Activated naive CD8-positive, alpha-beta T cell treated with anti-CD3 and anti-CD28 coated beads for 36 hours (primary cell): ENCODE measurements at regions not wholly inside any gene's neighbourhood (a gene's known extent, or its start where the extent isn't known, plus 50 kb on each side); places are given as distances from the start of the nearest gene placed in this dataset.
A peak's percentile ranks its signal among the peaks of the same experiment; 100 is the strongest.

ENCODE experiments used
- DNase-seq: peaks from one replicate; pipeline ENCODE4 v3.0.0; 2021
- H3K27ac Mint-ChIP-seq: one replicate; pipeline ENCODE4 v1.8.0; 2022; ENCODE audit warnings: mild to moderate bottlenecking, moderate library complexity, mixed read lengths
- H3K27me3 Mint-ChIP-seq: one replicate; pipeline ENCODE4 v1.8.0; 2022; ENCODE audit warnings: mild to moderate bottlenecking, mixed read lengths
- H3K36me3 Mint-ChIP-seq: one replicate; pipeline ENCODE4 v1.8.0; 2021; ENCODE audit warnings: mild to moderate bottlenecking, mixed read lengths
- H3K4me1 Mint-ChIP-seq: one replicate; pipeline ENCODE4 v1.8.0; 2021; ENCODE audit warnings: mixed read lengths
- H3K4me3 Mint-ChIP-seq: one replicate; pipeline ENCODE4 v1.8.0; 2022; ENCODE audit warnings: mild to moderate bottlenecking, moderate library complexity, mixed read lengths
- H3K9me3 Mint-ChIP-seq: one replicate; pipeline ENCODE4 v1.8.0; 2022; ENCODE audit warnings: mixed read lengths

- Mint-ChIP-seq H3K27me3 (no peaks in the 10 kb centered on the region), H3K36me3 (no peaks in the 10 kb centered on the region), H3K9me3 (no peaks in the 10 kb centered on the region), H3K27ac (no peak overlapping the region), H3K4me3 (no peak overlapping the region), H3K4me1 (peaks cover 28% of the 10 kb centered on the region)
- no peak for DNase-seq
Measured at GRCh38 chr5:77157732-77158532, 52.5 kb upstream of the PDE8B start.

DNA sequence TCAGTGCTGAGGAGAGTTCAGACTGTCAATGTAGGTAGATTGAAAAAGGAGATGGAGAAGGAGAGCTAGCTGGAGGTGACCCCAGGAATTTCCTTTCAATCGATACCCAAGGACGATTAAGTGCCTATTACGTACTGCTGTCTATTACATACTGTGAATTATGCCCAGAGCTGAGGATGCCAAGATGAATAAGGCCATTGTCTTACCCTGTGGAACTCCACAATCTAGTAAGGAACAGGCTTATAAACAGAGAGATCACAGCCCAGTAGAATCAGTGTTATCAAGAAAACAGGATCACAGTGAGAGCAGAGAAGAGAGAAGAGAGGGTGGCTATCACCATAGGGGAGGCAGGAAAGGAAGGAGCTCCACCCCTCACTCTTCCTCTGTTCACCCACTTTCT lies 54.1 kb upstream of the PDE8B start:
- H3K4me1 Mint-ChIP-seq: peaks cover 28% of the 10 kb centered on the region
- DNase-seq: no peak
- H3K36me3 Mint-ChIP-seq: no peaks in the 10 kb centered on the region
- H3K4me3 Mint-ChIP-seq: no peak overlapping the region
- H3K27me3 Mint-ChIP-seq: no peaks in the 10 kb centered on the region
- no peak overlapping the region for H3K27ac Mint-ChIP-seq
- no peaks in the 10 kb centered on the region for H3K9me3 Mint-ChIP-seq

GRCh38 chr5:77155179-77155785 lies 55.2 kb upstream of the PDE8B start:
- Mint-ChIP-seq H3K9me3 (no peaks in the 10 kb centered on the region), H3K27ac (peak overlapping the region; percentile 10), H3K36me3 (no peaks in the 10 kb centered on the region), H3K27me3 (no peaks in the 10 kb centered on the region), H3K4me1 (peaks cover 28% of the 10 kb centered on the region), H3K4me3 (peak overlapping the region; percentile 0)
- peak; percentile 12 for DNase-seq

DNA sequence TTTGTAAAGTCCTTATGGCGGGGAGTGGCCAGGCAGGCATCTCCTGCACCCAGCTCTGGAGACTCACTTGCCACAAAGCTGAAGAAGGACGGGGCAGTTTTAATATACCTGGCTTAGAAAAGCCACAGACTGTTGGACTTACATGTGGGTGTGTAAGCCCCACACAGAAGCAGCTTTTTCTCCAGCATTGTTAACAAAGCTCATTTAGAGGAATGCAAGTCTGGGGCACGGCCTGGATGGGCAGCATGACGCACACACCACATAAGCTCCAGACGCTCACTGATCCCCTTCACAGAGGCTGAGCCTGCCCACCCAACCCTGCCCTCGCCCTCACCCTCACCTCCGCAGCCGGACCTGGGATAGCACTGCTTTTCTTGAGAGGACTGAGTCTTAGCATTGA lies 58.0 kb upstream of the PDE8B start:
- no peak for DNase-seq
- no peak overlapping the region for H3K4me3 Mint-ChIP-seq
- peaks cover 2% of the 10 kb centered on the region for H3K36me3 Mint-ChIP-seq
- H3K4me1 Mint-ChIP-seq: peaks cover 28% of the 10 kb centered on the region
- no peaks in the 10 kb centered on the region for H3K27me3 Mint-ChIP-seq
- H3K9me3 Mint-ChIP-seq: no peaks in the 10 kb centered on the region
- H3K27ac Mint-ChIP-seq: no peak overlapping the region

- Mint-ChIP-seq H3K27me3 (no peaks in the 10 kb centered on the region), H3K36me3 (peaks cover 2% of the 10 kb centered on the region), H3K4me1 (peaks cover 24% of the 10 kb centered on the region), H3K27ac (no peak overlapping the region), H3K9me3 (no peaks in the 10 kb centered on the region), H3K4me3 (no peak overlapping the region)
- no peak for DNase-seq
Measured at GRCh38 chr5:77151501-77151900, 59.0 kb upstream of the PDE8B start.

GRCh38 chr5:77146896-77147295 lies 59.8 kb upstream of the ZBED3 start:
- no peaks in the 10 kb centered on the region for H3K9me3 Mint-ChIP-seq
- no peaks in the 10 kb centered on the region for H3K27me3 Mint-ChIP-seq
- peaks cover 2% of the 10 kb centered on the region for H3K36me3 Mint-ChIP-seq
- DNase-seq: no peak
- no peak overlapping the region for H3K27ac Mint-ChIP-seq
- peaks cover 12% of the 10 kb centered on the region for H3K4me1 Mint-ChIP-seq
- no peak overlapping the region for H3K4me3 Mint-ChIP-seq

- no peak for DNase-seq
- H3K4me1 Mint-ChIP-seq: peaks cover 12% of the 10 kb centered on the region
- H3K27me3 Mint-ChIP-seq: no peaks in the 10 kb centered on the region
- H3K4me3 Mint-ChIP-seq: no peak overlapping the region
- peak overlapping the region; percentile 46 for H3K27ac Mint-ChIP-seq
- H3K9me3 Mint-ChIP-seq: no peaks in the 10 kb centered on the region
- peaks cover 2% of the 10 kb centered on the region for H3K36me3 Mint-ChIP-seq
Measured at GRCh38 chr5:77145666-77146065, 58.6 kb upstream of the ZBED3 start.

DNA sequence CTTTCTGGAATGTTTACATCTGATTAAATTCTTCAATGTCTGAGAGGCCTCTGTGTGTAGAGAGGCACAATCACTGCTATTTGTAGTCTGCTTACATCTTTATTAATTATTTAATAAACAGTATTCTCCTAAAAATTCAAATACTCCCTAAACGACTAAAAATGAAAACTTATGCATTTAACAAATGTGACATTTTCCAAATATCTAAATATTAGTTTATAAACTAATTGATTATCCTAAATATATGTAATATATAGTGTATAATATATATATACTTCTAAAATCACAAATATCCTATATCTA lies 57.7 kb upstream of the ZBED3 start:
- Mint-ChIP-seq H3K4me1 (peaks cover 13% of the 10 kb centered on the region), H3K4me3 (no peak overlapping the region), H3K27ac (no peak overlapping the region), H3K36me3 (peaks cover 2% of the 10 kb centered on the region), H3K9me3 (no peaks in the 10 kb centered on the region), H3K27me3 (no peaks in the 10 kb centered on the region)
- no peak for DNase-seq

DNA sequence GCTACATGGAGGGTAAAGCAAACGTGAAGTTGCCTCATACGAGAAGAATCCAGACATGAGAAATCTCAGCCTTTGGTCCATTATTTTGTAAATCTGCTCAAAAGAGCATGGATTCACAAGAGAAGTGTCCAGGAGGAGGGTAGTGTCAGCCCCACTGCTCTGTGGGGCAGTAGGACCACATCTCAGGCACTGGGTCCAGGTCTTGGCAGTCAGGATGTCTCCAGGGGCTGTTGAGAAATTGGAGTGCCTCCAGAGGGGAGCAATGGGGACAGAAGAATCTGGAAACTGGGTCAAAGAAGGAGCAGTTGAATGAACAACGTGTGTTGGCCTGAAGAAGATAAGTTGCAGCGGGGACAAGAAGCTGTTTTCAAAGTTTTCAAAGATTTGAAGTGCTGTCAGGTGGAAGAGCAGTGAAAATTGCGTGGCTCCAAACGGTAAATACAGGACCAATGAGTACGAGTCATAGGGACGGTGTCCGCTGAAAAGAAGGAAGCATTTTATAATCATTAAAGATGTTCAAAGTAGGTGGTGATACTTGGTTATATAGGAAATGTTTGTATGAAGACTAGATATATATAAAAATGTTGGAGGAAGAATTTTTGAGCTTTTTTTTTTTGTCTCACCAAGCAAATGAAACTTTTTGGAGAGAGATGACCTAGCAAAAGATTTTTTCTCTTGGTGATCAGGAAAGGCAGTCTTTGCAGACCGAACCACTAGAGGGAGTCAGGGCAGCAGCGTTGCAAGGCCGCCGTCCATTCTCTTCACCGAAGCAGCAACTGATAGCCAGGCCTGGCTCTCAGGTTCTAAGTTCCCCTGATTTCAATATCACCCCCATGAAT lies 57.1 kb upstream of the ZBED3 start:
- H3K36me3 Mint-ChIP-seq: peaks cover 2% of the 10 kb centered on the region
- H3K27me3 Mint-ChIP-seq: no peaks in the 10 kb centered on the region
- no peaks in the 10 kb centered on the region for H3K9me3 Mint-ChIP-seq
- DNase-seq: peak; percentile 46
- H3K4me3 Mint-ChIP-seq: no peak overlapping the region
- H3K4me1 Mint-ChIP-seq: peaks cover 16% of the 10 kb centered on the region
- no peak overlapping the region for H3K27ac Mint-ChIP-seq

- DNase-seq: no peak
- H3K9me3 Mint-ChIP-seq: no peaks in the 10 kb centered on the region
- peaks cover 10% of the 10 kb centered on the region for H3K4me1 Mint-ChIP-seq
- no peaks in the 10 kb centered on the region for H3K36me3 Mint-ChIP-seq
- no peak overlapping the region for H3K4me3 Mint-ChIP-seq
- no peak overlapping the region for H3K27ac Mint-ChIP-seq
- peaks cover 4% of the 10 kb centered on the region for H3K27me3 Mint-ChIP-seq
Measured at GRCh38 chr5:77140350-77140749, 53.3 kb upstream of the ZBED3 start.

GRCh38 chr5:77139001-77139400 lies 51.9 kb upstream of the ZBED3 start:
- H3K27me3 Mint-ChIP-seq: peaks cover 4% of the 10 kb centered on the region
- H3K9me3 Mint-ChIP-seq: no peaks in the 10 kb centered on the region
- H3K4me3 Mint-ChIP-seq: no peak overlapping the region
- DNase-seq: no peak
- no peak overlapping the region for H3K27ac Mint-ChIP-seq
- H3K4me1 Mint-ChIP-seq: peaks cover 7% of the 10 kb centered on the region
- no peaks in the 10 kb centered on the region for H3K36me3 Mint-ChIP-seq
